Vagina (tissue), 2 donors: ENCODE measurements at regions not wholly inside any gene's neighbourhood (a gene's known extent, or its start where the extent isn't known, plus 50 kb on each side); places are given as distances from the start of the nearest gene placed in this dataset.

Experiments
- DNase-seq, 2 donors: peaks; one replicate each; pipeline ENCODE4 v3.0.0-alpha.2; 2017; ENCODE audit errors: extremely low spot score in 2 of 2
- H3K27ac ChIP-seq: fragments of 200-600 bp; sonication (generic); one replicate; pipeline ENCODE4 v1.5.1; 2019
- H3K27me3 ChIP-seq: fragments of 200-600 bp; sonication (generic); one replicate; pipeline ENCODE4 v1.5.1; 2019
- H3K36me3 ChIP-seq, 2 donors: fragments of 200-600 bp; sonication (generic); one replicate each; pipeline ENCODE4 v1.5.1; 2017 to 2019
- H3K4me1 ChIP-seq: fragments of 200-600 bp; sonication (generic); one replicate; pipeline ENCODE4 v1.5.1; 2019
- H3K4me3 ChIP-seq, 2 donors: fragments of 200-600 bp; sonication (generic); 1 replicate in 1 of 2; 2 replicates in 1 of 2; pipeline ENCODE4 v1.5.1; 2016 to 2019
- H3K9me3 ChIP-seq: fragments of 200-600 bp; sonication (generic); one replicate; pipeline ENCODE4 v1.5.1; 2019
- CTCF ChIP-seq, 3 experiments: fragments of 450-650 bp in 2 of 3; fragments of 200-600 bp in 1 of 3; sonication (generic) in 1 of 3; IDR thresholded peaks; one replicate each; pipeline ENCODE4 v1.5.1; 2017 to 2019; ENCODE audit warnings: antibody characterized with exemption in 3 of 3, mild to moderate bottlenecking in 2 of 3, moderate library complexity in 2 of 3
- POLR2A ChIP-seq, 2 donors: fragments of 450-650 bp; IDR thresholded peaks; one replicate each; pipeline ENCODE4 v1.6.1; 2017; ENCODE audit warnings: antibody characterized with exemption in 2 of 2, mild to moderate bottlenecking in 2 of 2, moderate library complexity in 2 of 2
- POLR2AphosphoS5 ChIP-seq, 2 donors: sonication (generic); formaldehyde crosslinking; IDR thresholded peaks; one replicate each; pipeline ENCODE4 v1.9.0; 2017; ENCODE audit warnings: antibody characterized with exemption in 2 of 2, mild to moderate bottlenecking in 2 of 2, low read depth in 1 of 2; ENCODE audit not compliant: insufficient read depth in 1 of 2
- intact Hi-C: fragments of 100-400 bp; cut with DNase I; formaldehyde crosslinking; loops from one replicate; pipeline ENCODE4 v1.15.1; 2023

GRCh38 chr2:239772721-239773120 lies 252.4 kb downstream of the NDUFA10 start:
- no peak for TF ChIP-seq POLR2A (IDR thresholded peaks at IDR 0.05)
- no peak for TF ChIP-seq POLR2AphosphoS5 (IDR thresholded peaks at IDR 0.05; ENCODE audit: insufficient read depth in 1 of 2, low read depth in 1 of 2)
- TF ChIP-seq CTCF (IDR thresholded peaks at IDR 0.05), result no peak
- no peaks in the 10 kb centered on the region for H3K36me3 ChIP-seq
- intact Hi-C loops, result no loop called here
- H3K9me3 ChIP-seq, result no peaks in the 10 kb centered on the region
- no peak overlapping the region for H3K4me3 ChIP-seq
- no peaks in the 10 kb centered on the region for H3K27me3 ChIP-seq
- peaks cover 16% of the 10 kb centered on the region for H3K4me1 ChIP-seq
- no peak for DNase-seq
- H3K27ac ChIP-seq, result no peak overlapping the region

- H3K4me3 ChIP-seq, result no peak overlapping the region
- H3K27ac ChIP-seq, result no peak overlapping the region
- no peaks in the 10 kb centered on the region for H3K36me3 ChIP-seq
- DNase-seq, result no peak
- TF ChIP-seq CTCF (IDR thresholded peaks at IDR 0.05) (no peak), POLR2A (IDR thresholded peaks at IDR 0.05) (no peak), POLR2AphosphoS5 (IDR thresholded peaks at IDR 0.05; ENCODE audit: insufficient read depth in 1 of 2, low read depth in 1 of 2) (no peak)
- intact Hi-C loops, result no loop called here
- no peaks in the 10 kb centered on the region for H3K9me3 ChIP-seq
- peaks cover 4% of the 10 kb centered on the region for H3K4me1 ChIP-seq
- H3K27me3 ChIP-seq, result no peaks in the 10 kb centered on the region
Observed at GRCh38 chr2:239770246-239770639, 254.9 kb downstream of the NDUFA10 start.

DNA sequence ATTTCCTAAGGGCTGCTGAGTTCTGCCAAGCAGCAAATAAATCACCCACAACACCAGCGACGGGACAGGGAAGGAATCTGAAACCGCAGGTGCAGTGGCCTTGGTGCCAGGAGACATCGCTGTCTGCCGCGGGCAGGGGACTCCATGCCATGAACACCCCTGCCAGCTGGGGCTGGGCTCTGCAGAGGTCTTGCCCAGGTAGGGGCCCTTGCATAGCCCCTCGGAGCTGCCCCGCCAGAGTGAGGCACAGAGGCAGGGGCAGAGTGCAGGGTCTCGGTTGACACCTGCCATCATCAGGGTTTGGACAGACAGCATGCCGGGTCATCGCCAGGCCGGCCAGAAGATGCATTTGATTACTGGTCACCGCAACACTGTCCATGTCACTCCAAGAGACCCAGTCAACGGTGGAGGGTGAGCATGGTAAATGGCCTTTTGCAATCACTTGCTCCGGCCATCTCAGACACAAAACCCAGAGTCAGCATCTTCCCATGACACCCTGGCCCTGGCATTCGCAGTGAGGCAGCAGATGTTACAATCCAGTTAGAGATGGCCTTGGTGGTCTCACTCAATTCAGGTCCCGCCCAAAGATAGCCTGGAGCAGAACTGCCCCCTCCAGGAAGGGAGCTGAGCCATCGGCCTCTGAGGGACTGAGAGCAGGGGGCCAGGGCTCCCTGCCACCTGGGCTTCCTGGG lies 255.4 kb downstream of the NDUFA10 start:
- no peak overlapping the region for H3K27ac ChIP-seq
- no peaks in the 10 kb centered on the region for H3K27me3 ChIP-seq
- H3K4me1 ChIP-seq, result no peaks in the 10 kb centered on the region
- no peak for DNase-seq
- intact Hi-C loops, result no loop called here
- no peaks in the 10 kb centered on the region for H3K36me3 ChIP-seq
- TF ChIP-seq CTCF (IDR thresholded peaks at IDR 0.05), result no peak
- TF ChIP-seq POLR2AphosphoS5 (IDR thresholded peaks at IDR 0.05; ENCODE audit: insufficient read depth in 1 of 2, low read depth in 1 of 2), result no peak
- no peak for TF ChIP-seq POLR2A (IDR thresholded peaks at IDR 0.05)
- H3K9me3 ChIP-seq, result no peaks in the 10 kb centered on the region
- H3K4me3 ChIP-seq, result no peak overlapping the region

DNA sequence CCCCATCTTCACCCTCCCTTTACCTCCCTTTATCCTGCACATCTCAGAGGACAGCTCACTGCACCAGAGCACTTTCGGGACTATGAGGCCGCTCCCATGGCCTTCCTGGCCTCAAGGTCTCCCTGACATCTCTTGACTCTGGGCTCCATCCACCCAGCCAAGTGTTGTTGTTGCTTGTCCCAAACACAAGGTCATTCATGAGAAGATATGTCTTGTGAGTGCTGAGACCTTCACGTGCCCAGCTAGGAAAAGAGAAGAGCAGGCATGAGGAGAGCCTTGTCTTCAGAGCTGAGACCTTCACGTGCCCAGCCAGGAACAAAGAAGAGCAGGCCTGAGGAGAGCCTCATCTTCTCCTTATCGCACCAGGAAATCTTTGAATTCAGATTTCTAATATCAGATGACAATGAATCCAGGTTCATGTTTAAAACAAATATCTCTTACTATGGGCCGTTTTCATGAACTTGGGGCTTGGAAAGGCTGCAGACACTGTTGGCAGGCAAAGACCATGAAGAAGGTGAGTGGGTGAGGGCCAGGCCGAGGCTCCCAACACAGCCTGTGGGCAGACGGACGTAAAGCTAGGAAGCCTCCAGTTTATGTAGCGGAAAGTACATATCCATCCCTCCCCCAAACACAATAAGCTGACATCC lies 256.1 kb downstream of the NDUFA10 start:
- Histone ChIP-seq H3K4me3 (no peak overlapping the region), H3K27ac (no peak overlapping the region), H3K27me3 (no peaks in the 10 kb centered on the region), H3K9me3 (no peaks in the 10 kb centered on the region), H3K4me1 (no peaks in the 10 kb centered on the region), H3K36me3 (no peaks in the 10 kb centered on the region)
- no peak for TF ChIP-seq CTCF (IDR thresholded peaks at IDR 0.05)
- no peak for TF ChIP-seq POLR2AphosphoS5 (IDR thresholded peaks at IDR 0.05; ENCODE audit: insufficient read depth in 1 of 2, low read depth in 1 of 2)
- no peak for TF ChIP-seq POLR2A (IDR thresholded peaks at IDR 0.05)
- DNase-seq, result no peak
- intact Hi-C loops, result no loop called here
